GM18502 (cell line): ENCODE measurements at regions not wholly inside any gene's neighbourhood (a gene's known extent, or its start where the extent isn't known, plus 50 kb on each side); places are given as distances from the start of the nearest gene placed in this dataset.
"Not testable (repeated sequence)": the region's sequence is repeated elsewhere in the genome, so short reads cannot be mapped to it uniquely, and the experiment has no call there.

Experiments used
- ATAC-seq: cut with Tn5 transposase; IDR thresholded peaks from one replicate; pipeline ENCODE4 v1.9.1; 2021; ENCODE audit warnings: mild to moderate bottlenecking; ENCODE audit not compliant: unreplicated experiment, poor library complexity

GRCh38 chr15:21357056-21357455 lies 83.2 kb downstream of the POTEB3 start:
- ATAC-seq, result not testable (repeated sequence)

DNA sequence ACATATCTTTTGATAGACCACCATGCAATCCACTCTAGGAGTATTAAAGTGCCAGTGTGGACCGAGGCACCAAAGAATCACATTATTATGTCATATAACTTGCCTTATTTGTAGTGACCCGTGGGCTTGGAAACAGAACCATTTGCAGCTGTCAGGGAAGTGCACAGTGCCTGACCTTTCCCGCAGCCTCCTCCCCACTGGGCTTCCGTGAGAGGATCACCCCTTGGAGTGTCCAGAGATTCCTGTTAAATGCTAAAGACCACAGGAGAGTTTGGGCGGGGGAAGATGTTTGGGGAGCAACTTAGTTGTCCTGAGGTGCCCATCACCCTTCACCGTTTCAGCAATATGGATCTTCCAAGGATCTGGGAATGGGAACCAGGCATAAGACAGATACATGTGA lies 84.4 kb downstream of the POTEB3 start:
- not testable (repeated sequence) for ATAC-seq

DNA sequence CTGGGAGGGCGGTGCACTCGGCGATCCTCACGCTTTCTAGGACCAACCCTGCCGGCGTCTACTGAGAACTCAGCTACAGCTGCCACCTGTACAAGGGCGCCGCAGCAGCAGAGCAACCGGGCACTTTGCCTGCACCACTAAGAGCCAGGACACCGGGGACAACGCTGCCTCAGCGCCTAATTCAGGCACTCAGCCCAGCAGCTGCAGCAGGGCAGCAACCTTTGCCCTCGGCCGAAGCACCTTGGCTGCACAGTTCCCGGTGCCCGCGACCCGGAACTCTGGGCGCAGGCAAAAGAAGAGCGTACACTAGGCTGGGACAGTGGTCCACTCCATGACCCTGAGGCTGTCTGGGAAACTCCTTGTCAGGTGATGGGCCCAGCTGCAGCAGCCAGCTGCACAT lies 85.7 kb downstream of the POTEB3 start:
- ATAC-seq, result not testable (repeated sequence)

DNA sequence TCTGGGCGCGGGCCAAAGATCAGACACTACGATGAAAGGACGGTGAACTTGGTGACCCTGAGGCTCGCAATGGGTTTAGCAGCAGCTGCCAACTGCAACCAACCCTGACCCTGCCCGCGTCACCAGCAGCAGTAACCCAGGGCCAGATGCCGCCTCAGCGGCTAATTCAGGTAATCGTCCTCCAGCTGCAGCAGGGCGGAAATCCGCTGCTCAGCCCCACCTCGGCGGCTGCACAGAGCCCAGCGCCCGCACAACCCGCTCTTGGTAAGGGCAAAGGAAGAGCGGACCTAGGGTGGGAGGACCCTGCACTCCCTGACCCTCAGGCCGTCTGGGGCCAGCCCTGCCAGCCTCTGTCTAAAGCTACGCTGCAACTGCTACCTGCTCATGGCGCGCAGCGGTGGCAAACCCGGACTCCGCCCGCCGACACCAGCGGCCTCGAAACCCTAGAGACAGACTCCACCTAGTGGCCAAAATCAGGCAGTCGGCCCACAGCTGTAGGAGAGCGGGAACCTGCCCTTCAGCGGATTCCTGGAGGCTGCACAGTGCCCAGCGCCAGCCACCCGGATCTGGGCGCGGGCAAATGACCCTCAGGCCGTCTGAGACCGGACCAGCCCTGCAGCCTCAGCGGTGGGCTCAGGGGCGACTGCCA lies 87.5 kb downstream of the POTEB3 start:
- not testable (repeated sequence) for ATAC-seq

DNA sequence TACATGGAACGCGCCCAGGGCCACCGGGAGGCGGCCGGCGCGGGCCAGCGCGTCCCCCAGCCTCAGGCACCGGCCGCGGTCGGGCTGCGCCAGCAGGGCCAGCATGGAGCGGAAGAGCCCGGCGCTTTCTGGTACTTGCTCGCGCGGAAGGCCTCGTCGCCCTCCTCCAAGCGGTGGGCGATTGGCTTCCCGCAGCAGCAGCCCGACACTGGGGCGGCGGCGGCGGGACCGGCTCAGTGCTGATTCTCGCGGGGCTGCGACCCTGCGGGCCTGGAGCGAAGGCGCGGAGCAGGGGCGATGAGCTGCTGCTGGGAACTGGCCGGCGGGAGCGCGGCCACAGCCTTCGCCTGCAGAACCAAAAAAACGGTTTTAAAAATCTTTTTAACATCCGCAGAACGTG lies 95.3 kb downstream of the POTEB3 start:
- not testable (repeated sequence) for ATAC-seq

DNA sequence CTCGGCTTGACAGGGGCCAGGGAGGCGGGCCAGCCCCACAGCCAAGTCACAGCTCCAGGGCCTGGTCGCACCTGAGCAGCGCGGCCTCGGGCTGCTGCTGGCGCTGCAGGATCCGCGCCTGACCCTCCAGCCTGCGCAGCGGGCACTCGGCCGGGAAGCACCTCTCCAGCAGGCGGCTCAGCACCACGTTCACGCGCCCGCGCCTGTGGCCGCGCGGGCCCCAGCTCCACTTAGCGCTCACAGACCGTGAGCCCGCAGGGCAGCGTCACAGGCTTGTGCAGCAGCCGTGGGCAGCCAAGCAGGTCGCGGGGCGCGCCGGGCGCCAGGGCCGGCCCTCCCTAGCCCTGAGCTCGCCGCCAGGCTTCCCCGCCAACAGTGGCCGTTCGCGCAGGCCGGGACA lies 95.8 kb downstream of the POTEB3 start:
- ATAC-seq, result not testable (repeated sequence)

- ATAC-seq, result not testable (repeated sequence)
These were observed 103.3 kb downstream of the POTEB3 start for GRCh38 chr15:21337028-21337427.

DNA sequence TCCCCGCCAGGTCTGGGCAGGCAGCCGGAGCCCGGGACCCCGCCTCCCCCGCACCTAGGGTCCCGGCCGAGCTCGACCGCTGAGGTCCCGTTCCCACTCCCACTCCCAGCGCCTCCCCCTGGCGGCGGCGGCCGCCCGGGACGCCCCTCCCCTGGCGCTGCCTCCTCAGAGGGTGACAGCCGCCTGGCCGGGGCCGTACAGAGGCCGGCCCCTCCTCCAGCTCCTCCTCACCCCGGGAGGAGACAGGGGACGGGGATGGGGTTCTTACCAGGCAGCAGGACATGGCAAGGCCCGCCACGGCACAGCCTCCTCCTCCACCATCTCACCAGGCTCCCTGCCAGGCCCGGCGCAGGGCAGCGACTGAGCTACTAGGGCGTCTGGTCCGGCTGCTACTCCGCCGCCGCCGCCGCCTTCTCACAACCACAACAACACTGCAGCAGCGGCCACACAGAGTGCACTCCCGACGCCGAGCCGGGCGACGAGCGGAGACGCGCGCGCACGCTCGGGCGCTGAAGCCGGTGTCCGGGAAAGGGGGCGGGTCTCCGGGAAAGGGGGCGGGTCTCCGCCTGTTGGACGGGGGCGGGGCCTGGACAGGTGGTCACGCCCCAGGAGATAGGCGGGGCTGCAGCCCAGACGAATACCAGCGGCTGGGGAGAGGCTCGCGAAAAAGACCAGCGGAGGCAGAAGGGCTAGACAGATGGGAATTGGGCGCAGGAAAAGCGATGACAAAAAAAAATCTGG lies 115.4 kb downstream of the POTEB3 start:
- not testable (repeated sequence) for ATAC-seq

GRCh38 chr15:21284353-21284752 lies 155.9 kb downstream of the POTEB3 start:
- peak; percentile 69 for ATAC-seq

- ATAC-seq, result peak; percentile 91
These were observed 157.1 kb downstream of the POTEB3 start for GRCh38 chr15:21283210-21283609.

- ATAC-seq, result not testable (repeated sequence)
These were observed 160.0 kb downstream of the POTEB3 start for GRCh38 chr15:21280272-21280671.

- ATAC-seq, result peak; percentile 78
These were observed 167.9 kb downstream of the POTEB3 start for GRCh38 chr15:21272176-21272982.

GRCh38 chr15:21271566-21271965 lies 168.7 kb downstream of the POTEB3 start:
- ATAC-seq, result no peak

GRCh38 chr15:21270474-21270873 lies 169.8 kb downstream of the POTEB3 start:
- ATAC-seq, result no peak

- not testable (repeated sequence) for ATAC-seq
These were observed 170.6 kb downstream of the POTEB3 start for GRCh38 chr15:21269673-21270072.

DNA sequence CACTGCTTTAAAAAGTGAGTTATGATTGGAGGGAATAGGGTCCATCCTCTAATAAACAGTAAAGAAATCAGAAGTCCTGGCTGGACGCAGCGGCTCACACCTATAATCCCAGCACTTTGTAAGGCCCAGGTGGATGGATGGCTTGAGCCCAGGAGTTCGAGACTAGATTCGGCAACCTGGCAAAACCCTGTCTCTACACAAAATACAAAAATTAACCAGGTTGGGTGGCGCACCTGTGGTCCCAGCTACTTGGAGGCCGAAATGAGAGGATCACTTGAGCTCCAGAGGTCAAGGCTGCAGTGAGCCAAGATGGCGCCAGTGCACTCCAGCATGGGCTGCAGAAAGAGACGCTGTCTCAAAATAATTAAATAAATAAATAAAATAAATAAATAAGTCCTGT lies 171.2 kb downstream of the POTEB3 start:
- ATAC-seq, result no peak

DNA sequence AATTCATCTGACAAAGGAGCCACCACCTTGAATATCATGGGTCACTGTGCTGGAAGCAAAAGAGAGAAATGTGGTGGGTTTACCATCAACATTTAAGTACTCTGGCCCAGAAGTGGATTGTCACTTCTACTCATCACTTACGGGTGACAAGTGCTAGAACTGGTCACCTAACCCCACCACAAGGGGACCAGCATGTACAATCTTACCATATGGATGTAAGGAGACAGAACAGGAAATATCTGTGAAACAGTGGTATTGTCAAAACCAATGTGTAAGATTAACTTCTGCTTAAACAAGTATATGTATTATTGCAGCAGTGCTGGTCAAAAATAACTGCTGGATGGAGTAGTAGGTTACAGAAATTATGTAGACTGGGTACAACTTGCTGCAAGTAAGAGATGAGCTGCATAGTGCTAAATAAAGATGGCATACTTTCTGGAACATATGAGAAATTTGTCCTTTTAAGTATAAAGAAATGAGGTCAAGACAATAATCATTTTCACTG lies 171.8 kb downstream of the POTEB3 start:
- ATAC-seq, result no peak

DNA sequence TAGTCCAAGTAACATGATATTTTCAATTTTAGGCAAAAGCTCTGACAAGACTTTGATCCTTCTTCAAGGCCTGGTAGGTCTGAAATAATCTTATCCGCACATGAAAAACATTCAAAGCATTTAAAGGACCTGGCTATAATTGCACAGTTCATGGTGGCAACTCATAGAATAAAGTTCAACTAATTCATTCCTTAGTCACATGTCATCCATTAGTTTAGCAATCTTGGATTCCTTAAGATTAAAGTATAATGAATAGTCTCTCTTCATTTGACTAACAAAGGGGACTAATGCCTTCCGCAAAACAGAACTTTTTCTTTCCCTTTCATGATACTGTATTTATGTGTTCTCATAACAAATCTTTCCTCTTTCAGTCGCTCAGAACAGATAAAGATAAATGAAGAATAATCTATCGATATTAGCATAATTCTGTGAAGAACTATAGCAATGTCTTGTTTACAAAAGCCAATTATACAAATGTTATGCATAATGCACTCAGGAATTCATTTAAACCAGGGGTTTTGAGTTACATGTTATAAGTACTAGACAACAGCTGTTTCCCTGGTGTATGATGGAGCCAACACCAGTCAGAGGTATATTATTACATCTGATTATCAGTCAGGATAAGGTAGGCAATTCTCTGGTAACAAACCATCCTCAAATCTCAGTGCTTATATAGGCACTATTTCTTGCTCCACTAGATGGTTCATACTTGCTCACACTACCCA lies 172.5 kb downstream of the POTEB3 start:
- no peak for ATAC-seq

DNA sequence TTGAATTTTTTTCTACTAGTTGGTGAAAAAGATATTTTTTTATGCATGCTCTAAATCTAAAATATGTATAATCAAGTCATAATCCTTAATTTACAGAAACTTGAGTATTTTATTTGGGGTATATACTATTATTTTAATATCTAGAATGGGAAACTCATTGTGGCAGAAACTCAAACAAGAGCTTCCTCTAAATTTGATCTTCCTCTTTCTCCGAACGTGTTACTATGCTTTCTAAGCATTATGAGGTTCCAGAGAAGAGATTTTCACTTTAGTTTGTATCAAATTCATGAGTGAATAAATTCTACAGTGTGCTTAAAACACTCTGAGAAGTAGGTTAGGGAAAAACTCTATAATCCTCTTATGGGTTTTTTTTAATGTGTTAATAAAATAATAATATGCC lies 173.1 kb downstream of the POTEB3 start:
- ATAC-seq, result no peak

GRCh38 chr15:21265628-21266027 lies 174.7 kb downstream of the POTEB3 start:
- ATAC-seq, result not testable (repeated sequence)
